Endothelial cell of umbilical vein (primary cell): ENCODE measurements at regions not wholly inside any gene's neighbourhood (a gene's known extent, or its start where the extent isn't known, plus 50 kb on each side); places are given as distances from the start of the nearest gene placed in this dataset.

Experiments
- BruUV-seq: library from RNA; stranded (reverse); fragments of 400-500 nt; replicated peaks from 2 replicates; lab custom pipeline; 2021; lab: Mats Ljungman, UMichigan
- CTCF ChIA-PET: fragments of 300-600, 350-600 bp; sonication (Branson Sonifier 250); formaldehyde crosslinking; loops from one replicate; lab custom pipeline; 2021; ENCODE audit warnings: antibody characterized with exemption, inconsistent platforms; lab: Charles Lee
- POLR2A ChIA-PET: fragments of 300-600, 350-600 bp; sonication (Branson Sonifier 250); formaldehyde crosslinking; loops from one replicate; lab custom pipeline; 2021; ENCODE audit warnings: antibody characterized with exemption, inconsistent platforms; lab: Charles Lee
- DNase-seq: peaks from one replicate; pipeline ENCODE4 v3.0.0-alpha.2; 2011; ENCODE audit warnings: low read depth, low spot score
- FAIRE-seq: peaks from 2 replicates; lab custom pipeline; 2011; peaks lifted over from hg19 to GRCh38; lab: Jason Lieb, UNC
- H2AFZ ChIP-seq: 2 replicates; pipeline ENCODE4 v1.6.0; 2012; ENCODE audit warnings: low read depth, low read length, control low read depth, inconsistent platforms
- H3K27ac ChIP-seq: 2 replicates; pipeline ENCODE4 v1.5.1; 2011; ENCODE audit warnings: low read depth, mild to moderate bottlenecking, control low read depth, low read length, moderate library complexity; ENCODE audit not compliant: insufficient read depth
- H3K27me3 ChIP-seq, 2 experiments: 2 replicates each; pipeline versions ENCODE4 v1.6.0 to v1.6.1; 2011; ENCODE audit warnings: low read length in 2 of 2, mixed read lengths in 1 of 2; ENCODE audit not compliant: control insufficient read depth in 2 of 2, insufficient read depth in 2 of 2
- H3K36me3 ChIP-seq, 2 experiments: 2 replicates in 1 of 2; 3 replicates in 1 of 2; pipeline ENCODE4 v1.5.1; 2011; ENCODE audit warnings: low read length in 2 of 2, mild to moderate bottlenecking in 1 of 2, moderate library complexity in 1 of 2; ENCODE audit not compliant: control insufficient read depth in 2 of 2, insufficient read depth in 2 of 2; ENCODE audit errors: extremely low read depth in 1 of 2
- H3K4me1 ChIP-seq: 3 replicates; pipeline ENCODE4 v1.5.1; 2011; ENCODE audit warnings: mild to moderate bottlenecking, low read length; ENCODE audit not compliant: control insufficient read depth, insufficient read depth; ENCODE audit errors: extremely low read depth
- H3K4me2 ChIP-seq: 2 replicates; pipeline ENCODE4 v1.6.1; 2011; ENCODE audit warnings: low read length, control low read depth, mixed read lengths; ENCODE audit not compliant: insufficient read depth
- H3K4me3 ChIP-seq, 3 experiments: fragments of 200-600 bp in 1 of 3; sonication (generic), shearing (Covaris generic) in 1 of 3; replicated peaks in 1 of 3; 2 replicates each; pipeline ENCODE4 v1.5.1; 2011 to 2016; ENCODE audit warnings: control low read depth in 3 of 3, low read length in 3 of 3, mild to moderate bottlenecking in 2 of 3, inconsistent platforms in 1 of 3, low read depth in 1 of 3, moderate library complexity in 1 of 3; ENCODE audit not compliant: insufficient read depth in 1 of 3
- H3K79me2 ChIP-seq: 2 replicates; pipeline ENCODE4 v1.6.0; 2012; ENCODE audit warnings: low read length, inconsistent platforms; ENCODE audit not compliant: control insufficient read depth, insufficient read depth
- H3K9ac ChIP-seq: replicated peaks from 2 replicates; pipeline ENCODE3; 2011; ENCODE audit warnings: low read length, control low read depth; ENCODE audit not compliant: insufficient read depth; ENCODE audit errors: extremely low read depth
- H3K9me1 ChIP-seq: replicated peaks from 3 replicates; pipeline ENCODE4 v1.6.0; 2011; ENCODE audit warnings: mild to moderate bottlenecking, low read length; ENCODE audit not compliant: control insufficient read depth, insufficient read depth; ENCODE audit errors: extremely low read depth
- H3K9me3 ChIP-seq: replicated peaks from 2 replicates; pipeline ENCODE4 v1.5.1; 2012; ENCODE audit warnings: low read length, inconsistent platforms; ENCODE audit not compliant: control insufficient read depth, insufficient read depth
- H4K20me1 ChIP-seq: replicated peaks from 2 replicates; pipeline ENCODE3; 2011; ENCODE audit warnings: mild to moderate bottlenecking, low read length; ENCODE audit not compliant: control insufficient read depth, insufficient read depth; ENCODE audit errors: extremely low read depth
- CTCF ChIP-seq, 2 donors: IDR thresholded peaks; 1 replicate in 1 of 2; 2 replicates in 1 of 2; pipeline ENCODE4 v1.5.1; 2011; ENCODE audit warnings: low read length in 2 of 2, mild to moderate bottlenecking in 2 of 2, moderate library complexity in 2 of 2, control low read depth in 1 of 2, inconsistent platforms in 1 of 2, low read depth in 1 of 2; ENCODE audit not compliant: insufficient read depth in 1 of 2; ENCODE audit errors: extremely low read depth in 1 of 2
- EZH2 ChIP-seq: IDR thresholded peaks from 2 replicates; pipeline ENCODE4 v1.6.1; 2012; ENCODE audit warnings: borderline replicate concordance, low read depth, mild to moderate bottlenecking, moderate library complexity, low read length, inconsistent platforms; ENCODE audit not compliant: severe bottlenecking
- FOS ChIP-seq: IDR thresholded peaks from 2 replicates; pipeline ENCODE4 v1.6.1; 2011; ENCODE audit warnings: mild to moderate bottlenecking, low read length, moderate library complexity, borderline replicate concordance; ENCODE audit not compliant: insufficient read depth
- GATA2 ChIP-seq: IDR thresholded peaks from 2 replicates; pipeline ENCODE4 v1.7.0; 2011; ENCODE audit warnings: low read depth, mild to moderate bottlenecking, moderate library complexity, mixed read lengths, low read length; ENCODE audit not compliant: insufficient read length, insufficient read depth
- MAX ChIP-seq: IDR thresholded peaks from 2 replicates; pipeline ENCODE4 v1.6.1; 2011; ENCODE audit not compliant: insufficient read depth, insufficient read length
- POLR2A ChIP-seq: IDR thresholded peaks from 2 replicates; pipeline ENCODE4 v1.6.1; 2012; ENCODE audit warnings: low read depth, mild to moderate bottlenecking, control low read depth, low read length
- POLR2AphosphoS5 ChIP-seq: IDR thresholded peaks from 2 replicates; pipeline ENCODE4 v1.6.1; 2012; ENCODE audit warnings: low read depth, mild to moderate bottlenecking, control low read depth, low read length, moderate library complexity; ENCODE audit not compliant: insufficient read depth
- dilution Hi-C: fragments of 300-500 bp; cut with MboI; formaldehyde crosslinking; loops from one replicate; pipeline ENCODE4 v1.15.0; 2019; ENCODE audit warnings: low sequenced_read_pairs; ENCODE audit not compliant: extremely low pct_ligation_motif_present
- intact Hi-C: fragments of 100-400 bp; cut with micrococcal nuclease; formaldehyde crosslinking; loops from one replicate; pipeline ENCODE4 v1.10.0; 2022

- Histone ChIP-seq H4K20me1 (no peaks in the 10 kb centered on the region), H3K9me1 (no peaks in the 10 kb centered on the region), H3K27ac (peak overlapping the region; percentile 98), H3K4me1 (peaks cover 76% of the 10 kb centered on the region), H3K9me3 (no peaks in the 10 kb centered on the region), H3K79me2 (no peaks in the 10 kb centered on the region), H3K27me3 (no peaks in the 10 kb centered on the region), H3K4me2 (peak overlapping the region; percentile 8), H3K4me3 (no peak overlapping the region), H3K9ac (peak overlapping the region; percentile 64), H2AFZ (peak overlapping the region; percentile 55), H3K36me3 (no peaks in the 10 kb centered on the region)
- BruUV-seq = no TSS peak
- intact Hi-C loops = loop anchor here (2.0 to 10.0 kb wide), 6 partner anchors 100 to 898 kb away; partner anchors contain the start of gene MRPS31
- dilution Hi-C loops = no loop called here
- DNase-seq (peak; percentile 69), FAIRE-seq (peak; percentile 44)
- ChIA-PET CTCF (interaction anchor here (0.7 to 6.5 kb wide), 2 partner anchors 16 to 192 kb away, joined by 3 to 43 read pairs; no protein-coding TSS in a partner anchor), POLR2A (interaction anchor here (1.5 kb wide), 1 partner anchor 17 kb away, joined by 3 read pairs; no protein-coding TSS in a partner anchor)
- TF ChIP-seq POLR2AphosphoS5 = peak; percentile 13
- no peak for TF ChIP-seq CTCF (IDR thresholded peaks at IDR 0.05; ENCODE audit: extremely low read depth in 1 of 2, insufficient read depth in 1 of 2, low read depth in 1 of 2, low read length in 2 of 2)
Measured at GRCh38 chr13:39877134-39877533, 221.7 kb downstream of the COG6 start.

GRCh38 chr13:39879286-39880035 is 224.0 kb downstream of the COG6 start:
- DNase-seq = peak; percentile 94
- ChIA-PET CTCF (interaction anchor here (1.0 to 6.5 kb wide), 6 partner anchors 9 to 102 kb away, joined by 3 to 43 read pairs (median 5); no protein-coding TSS in a partner anchor), POLR2A (interaction anchor here (0.8 to 1.7 kb wide), 2 partner anchors 14 to 72 kb away, joined by 3 to 13 read pairs; no protein-coding TSS in a partner anchor)
- H2AFZ ChIP-seq = peak overlapping the region; percentile 23
- no peaks in the 10 kb centered on the region for H3K9me1 ChIP-seq
- peak overlapping the region; percentile 14 for H3K4me2 ChIP-seq
- FAIRE-seq = peak; percentile 75
- peak overlapping the region; percentile 57 for H3K27ac ChIP-seq
- no peaks in the 10 kb centered on the region for H4K20me1 ChIP-seq
- dilution Hi-C loops (no loop called here), intact Hi-C loops (loop anchor here (1.0 to 10.0 kb wide), 8 partner anchors 16 to 895 kb away; partner anchors contain the start of gene MRPS31)
- no peaks in the 10 kb centered on the region for H3K36me3 ChIP-seq
- BruUV-seq = no TSS peak
- TF ChIP-seq POLR2A (no peak), FOS (no peak), EZH2 (no peak), MAX (no peak), GATA2 (no peak), CTCF (IDR thresholded peaks at IDR 0.05; ENCODE audit: extremely low read depth in 1 of 2, insufficient read depth in 1 of 2, low read depth in 1 of 2, low read length in 2 of 2) (no peak), POLR2AphosphoS5 (no peak)
- no peaks in the 10 kb centered on the region for H3K27me3 ChIP-seq
- H3K9ac ChIP-seq = peak overlapping the region; percentile 31
- H3K9me3 ChIP-seq = peaks cover 9% of the 10 kb centered on the region
- peaks cover 77% of the 10 kb centered on the region for H3K4me1 ChIP-seq
- H3K79me2 ChIP-seq = no peaks in the 10 kb centered on the region
- no peak overlapping the region for H3K4me3 ChIP-seq
